ENCODE measurements at regions not wholly inside any gene's neighbourhood (a gene's known extent, or its start where the extent isn't known, plus 50 kb on each side); places are given as distances from the start of the nearest gene placed in this dataset.

GRCh38 chr6:11386323-11386722 is 151.2 kb upstream of the TMEM170B start:
- 66 to 77% methylated on average over 4 of the region's 4 CpGs for WGBS, 2 donors
- no peak overlapping the region for H3K4me3 ChIP-seq (ENCODE audit: low read depth, poor library complexity, severe bottlenecking)
- no peak for DNase-seq (ENCODE audit: low spot score in 2 of 2)
- no peak for TF ChIP-seq POLR2A (IDR thresholded peaks at IDR 0.05)
- TF ChIP-seq, protein P1, sequence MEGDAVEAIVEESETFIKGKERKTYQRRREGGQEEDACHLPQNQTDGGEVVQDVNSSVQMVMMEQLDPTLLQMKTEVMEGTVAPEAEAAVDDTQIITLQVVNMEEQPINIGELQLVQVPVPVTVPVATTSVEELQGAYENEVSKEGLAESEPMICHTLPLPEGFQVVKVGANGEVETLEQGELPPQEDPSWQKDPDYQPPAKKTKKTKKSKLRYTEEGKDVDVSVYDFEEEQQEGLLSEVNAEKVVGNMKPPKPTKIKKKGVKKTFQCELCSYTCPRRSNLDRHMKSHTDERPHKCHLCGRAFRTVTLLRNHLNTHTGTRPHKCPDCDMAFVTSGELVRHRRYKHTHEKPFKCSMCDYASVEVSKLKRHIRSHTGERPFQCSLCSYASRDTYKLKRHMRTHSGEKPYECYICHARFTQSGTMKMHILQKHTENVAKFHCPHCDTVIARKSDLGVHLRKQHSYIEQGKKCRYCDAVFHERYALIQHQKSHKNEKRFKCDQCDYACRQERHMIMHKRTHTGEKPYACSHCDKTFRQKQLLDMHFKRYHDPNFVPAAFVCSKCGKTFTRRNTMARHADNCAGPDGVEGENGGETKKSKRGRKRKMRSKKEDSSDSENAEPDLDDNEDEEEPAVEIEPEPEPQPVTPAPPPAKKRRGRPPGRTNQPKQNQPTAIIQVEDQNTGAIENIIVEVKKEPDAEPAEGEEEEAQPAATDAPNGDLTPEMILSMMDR (IDR thresholded peaks at IDR 0.05) = no peak
- intact Hi-C loops (cut with DNase I; ENCODE audit: low total_unique reads) = no loop called here

DNA sequence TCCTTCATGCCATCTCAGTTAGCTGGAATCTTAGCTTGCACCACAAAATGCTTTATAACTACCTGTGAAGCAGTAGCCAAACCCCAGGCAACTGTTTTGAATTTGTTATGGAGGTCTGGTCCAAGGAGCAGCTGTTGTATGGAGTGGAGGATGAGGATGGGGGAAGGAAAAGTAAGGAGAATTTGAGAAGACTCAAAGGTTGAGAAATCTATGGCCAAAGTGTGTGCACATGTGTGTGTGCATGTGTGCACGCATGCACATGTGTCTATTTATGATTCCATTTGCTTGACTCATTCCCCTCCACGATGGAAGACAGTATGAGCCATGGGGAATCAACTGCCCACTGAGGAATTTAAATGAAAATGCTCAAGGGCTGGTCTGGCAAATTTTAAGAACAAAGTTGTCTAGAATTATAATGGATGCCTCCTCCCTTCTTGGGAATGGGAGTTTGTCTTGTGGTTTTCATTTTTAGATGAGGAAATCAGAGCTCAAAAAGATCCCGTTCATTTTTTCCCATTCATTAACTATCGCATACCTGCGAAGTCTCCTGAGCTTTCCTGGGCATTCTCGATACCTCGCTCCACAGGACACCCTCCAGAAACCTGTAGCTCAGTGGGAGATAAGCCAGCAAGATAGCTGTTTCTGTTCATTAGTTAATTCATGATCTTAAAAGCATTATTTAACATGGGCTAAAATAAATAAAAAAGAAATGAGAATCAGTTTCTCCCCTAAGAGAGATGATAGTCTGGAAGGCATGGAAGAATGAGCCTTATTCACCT is 152.3 kb upstream of the NEDD9 start:
- no peak for DNase-seq (ENCODE audit: low spot score in 2 of 2)
- intact Hi-C loops (cut with DNase I; ENCODE audit: low total_unique reads) = no loop called here
- TF ChIP-seq POLR2A (IDR thresholded peaks at IDR 0.05) = no peak
- TF ChIP-seq, protein P1 (IDR thresholded peaks at IDR 0.05) = no peak
- WGBS, 2 donors = 70 to 73% methylated on average over 7 of the region's 7 CpGs
- H3K4me3 ChIP-seq (ENCODE audit: low read depth, poor library complexity, severe bottlenecking) = no peak overlapping the region

DNA sequence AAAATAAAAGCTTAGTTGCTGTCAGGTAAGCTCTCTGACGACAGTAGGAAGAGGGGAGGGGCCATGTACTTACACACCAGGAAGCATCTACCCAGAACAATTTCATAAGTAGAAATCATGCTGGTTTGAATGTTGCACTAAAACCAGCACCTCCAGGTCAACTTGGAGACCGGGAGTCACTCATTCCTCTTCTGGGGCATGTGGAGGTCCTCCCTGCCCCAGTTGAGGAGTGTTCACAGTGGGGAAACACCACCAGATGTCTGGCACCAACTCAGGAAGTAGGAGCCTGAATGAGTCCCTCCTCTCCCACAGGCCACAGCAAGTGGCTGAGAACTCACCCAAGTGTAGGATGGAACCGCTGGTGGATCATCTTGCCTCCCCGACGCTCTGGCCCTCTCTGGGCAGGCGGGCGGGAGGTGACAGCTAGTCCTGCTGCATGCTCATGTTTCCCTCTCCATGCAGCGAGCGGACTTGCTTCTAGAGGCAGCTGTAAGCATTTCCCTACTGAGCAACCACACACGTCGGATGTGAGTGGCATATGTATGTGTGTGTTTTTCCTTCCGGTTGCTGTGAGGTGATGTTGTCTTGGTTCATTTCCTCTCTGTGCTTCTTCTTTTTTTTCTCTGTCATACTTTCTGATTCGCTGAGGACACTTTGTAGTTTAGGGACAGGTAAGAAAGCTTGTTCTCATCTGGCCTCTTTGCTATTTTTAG is 149.5 kb upstream of the NEDD9 start:
- 78 to 80% methylated on average over 13 of the region's 13 CpGs for WGBS, 2 donors
- TF ChIP-seq, protein P1 (IDR thresholded peaks at IDR 0.05) = no peak
- TF ChIP-seq POLR2A (IDR thresholded peaks at IDR 0.05) = no peak
- H3K4me3 ChIP-seq (ENCODE audit: low read depth, poor library complexity, severe bottlenecking) = no peak overlapping the region
- DNase-seq (ENCODE audit: low spot score in 2 of 2) = no peak
- intact Hi-C loops (cut with DNase I; ENCODE audit: low total_unique reads) = no loop called here

- WGBS, 2 donors = 87 to 90% methylated on average over 12 of the region's 12 CpGs
- no peak for DNase-seq (ENCODE audit: low spot score in 2 of 2)
- TF ChIP-seq, protein P1 (IDR thresholded peaks at IDR 0.05) = no peak
- TF ChIP-seq POLR2A (IDR thresholded peaks at IDR 0.05) = no peak
- intact Hi-C loops (cut with DNase I; ENCODE audit: low total_unique reads) = no loop called here
- H3K4me3 ChIP-seq (ENCODE audit: low read depth, poor library complexity, severe bottlenecking) = no peak overlapping the region
These were observed 148.7 kb upstream of the NEDD9 start for GRCh38 chr6:11380969-11381744.

DNA sequence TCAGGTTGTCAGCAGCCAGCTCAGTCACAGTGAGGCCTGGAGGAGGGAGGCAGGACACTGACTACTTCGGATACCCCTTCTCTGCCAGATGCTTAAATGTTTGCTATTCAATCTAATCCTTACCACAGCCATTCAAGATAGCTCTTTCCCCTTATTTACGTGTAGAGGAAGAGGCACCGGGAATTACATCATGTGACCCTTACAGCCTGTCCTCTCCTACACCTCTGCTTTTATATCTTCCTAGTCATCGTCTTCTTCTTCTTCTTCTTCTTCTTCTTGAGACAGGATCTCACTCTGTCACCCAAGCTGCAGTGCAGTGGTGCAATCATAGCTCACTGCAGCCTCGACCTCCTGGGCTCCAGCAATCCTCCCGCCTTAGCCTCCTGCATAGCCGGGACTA is 148.1 kb upstream of the NEDD9 start:
- WGBS, 2 donors = 74 to 76% methylated on average over 7 of the region's 7 CpGs
- DNase-seq (ENCODE audit: low spot score in 2 of 2) = no peak
- no peak overlapping the region for H3K4me3 ChIP-seq (ENCODE audit: low read depth, poor library complexity, severe bottlenecking)
- intact Hi-C loops (cut with DNase I; ENCODE audit: low total_unique reads) = no loop called here
- no peak for TF ChIP-seq POLR2A (IDR thresholded peaks at IDR 0.05)
- TF ChIP-seq, protein P1 (IDR thresholded peaks at IDR 0.05) = no peak

Data from lower leg skin (tissue), 4 donors.